GM12878 (cell line): ENCODE measurements at regions not wholly inside any gene's neighbourhood (a gene's known extent, or its start where the extent isn't known, plus 50 kb on each side); places are given as distances from the start of the nearest gene placed in this dataset.

Experiments
- BACH1 ChIP-seq: fragments of 450-650 bp; IDR thresholded peaks from 2 replicates; pipeline ENCODE4 v1.6.1; 2017; ENCODE audit warnings: mild to moderate bottlenecking, borderline replicate concordance
- NFYB ChIP-seq: IDR thresholded peaks from 2 replicates; pipeline ENCODE4 v1.6.1; 2011; ENCODE audit warnings: low read depth, mild to moderate bottlenecking, low read length, improper control_type of control experiment, moderate library complexity; ENCODE audit not compliant: insufficient read depth
- POLR2A ChIP-seq: IDR thresholded peaks from 2 replicates; pipeline ENCODE4 v1.6.1; 2011; ENCODE audit warnings: low read depth, mild to moderate bottlenecking, low read length
- POLR2AphosphoS5 ChIP-seq: IDR thresholded peaks from 2 replicates; pipeline ENCODE4 v1.6.1; 2011; ENCODE audit warnings: mild to moderate bottlenecking, low read length, inconsistent platforms
- TCF7 ChIP-seq: IDR thresholded peaks from 2 replicates; pipeline ENCODE4 v1.6.1; 2014; ENCODE audit warnings: antibody characterized with exemption, borderline replicate concordance
- TF ChIP-seq, protein P1 (sequence below), 3 experiments: IDR thresholded peaks in 2 of 3; conservative IDR thresholded peaks in 1 of 3; 2 replicates each; pipeline ENCODE4 v1.5.1; 2011; ENCODE audit warnings: low read depth in 3 of 3, low read length in 3 of 3, mild to moderate bottlenecking in 3 of 3, control low read depth in 2 of 3, moderate library complexity in 2 of 3, inconsistent platforms in 1 of 3, mixed read lengths in 1 of 3; ENCODE audit not compliant: control insufficient read depth in 2 of 3, insufficient read depth in 1 of 3; ENCODE audit errors: extremely low read depth in 1 of 3

- TF ChIP-seq POLR2AphosphoS5, result no peak
- no peak for TF ChIP-seq TCF7
- TF ChIP-seq, protein P1, sequence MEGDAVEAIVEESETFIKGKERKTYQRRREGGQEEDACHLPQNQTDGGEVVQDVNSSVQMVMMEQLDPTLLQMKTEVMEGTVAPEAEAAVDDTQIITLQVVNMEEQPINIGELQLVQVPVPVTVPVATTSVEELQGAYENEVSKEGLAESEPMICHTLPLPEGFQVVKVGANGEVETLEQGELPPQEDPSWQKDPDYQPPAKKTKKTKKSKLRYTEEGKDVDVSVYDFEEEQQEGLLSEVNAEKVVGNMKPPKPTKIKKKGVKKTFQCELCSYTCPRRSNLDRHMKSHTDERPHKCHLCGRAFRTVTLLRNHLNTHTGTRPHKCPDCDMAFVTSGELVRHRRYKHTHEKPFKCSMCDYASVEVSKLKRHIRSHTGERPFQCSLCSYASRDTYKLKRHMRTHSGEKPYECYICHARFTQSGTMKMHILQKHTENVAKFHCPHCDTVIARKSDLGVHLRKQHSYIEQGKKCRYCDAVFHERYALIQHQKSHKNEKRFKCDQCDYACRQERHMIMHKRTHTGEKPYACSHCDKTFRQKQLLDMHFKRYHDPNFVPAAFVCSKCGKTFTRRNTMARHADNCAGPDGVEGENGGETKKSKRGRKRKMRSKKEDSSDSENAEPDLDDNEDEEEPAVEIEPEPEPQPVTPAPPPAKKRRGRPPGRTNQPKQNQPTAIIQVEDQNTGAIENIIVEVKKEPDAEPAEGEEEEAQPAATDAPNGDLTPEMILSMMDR (IDR thresholded peaks at IDR 0.05 in 2 of 3, conservative IDR thresholded peaks at IDR 0.05 in 1 of 3; ENCODE audit: control insufficient read depth in 2 of 3, extremely low read depth in 1 of 3, insufficient read depth in 1 of 3, low read depth in 3 of 3, low read length in 3 of 3), result no peak
- no peak for TF ChIP-seq NFYB
- no peak for TF ChIP-seq POLR2A
- TF ChIP-seq BACH1, result no peak
Measured at GRCh38 chr11:112525844-112526590, 265.4 kb upstream of the PLET1 start.
